ENCODE measurements at regions not wholly inside any gene's neighbourhood (a gene's known extent, or its start where the extent isn't known, plus 50 kb on each side); places are given as distances from the start of the nearest gene placed in this dataset.

- FAIRE-seq, result no peak
- CTCF ChIA-PET, result no interaction called here
- POLR2A ChIA-PET, result no interaction called here
- Histone ChIP-seq H3K36me3 (ENCODE audit: control insufficient read depth in 2 of 2, extremely low read depth in 1 of 2, insufficient read depth in 2 of 2, low read length in 2 of 2) (no peaks in the 10 kb centered on the region), H3K9me1 (replicated peaks; ENCODE audit: control insufficient read depth, extremely low read depth, insufficient read depth, low read length) (no peaks in the 10 kb centered on the region), H4K20me1 (replicated peaks; ENCODE audit: control insufficient read depth, extremely low read depth, insufficient read depth, low read length) (no peaks in the 10 kb centered on the region), H3K79me2 (ENCODE audit: control insufficient read depth, insufficient read depth, low read length) (no peaks in the 10 kb centered on the region), H3K4me3 (replicated peaks in 1 of 3; ENCODE audit: insufficient read depth in 1 of 3, low read depth in 1 of 3, low read length in 3 of 3) (no peak overlapping the region), H3K9ac (replicated peaks; ENCODE audit: extremely low read depth, insufficient read depth, low read length) (no peak overlapping the region), H2AFZ (ENCODE audit: low read depth, low read length) (no peak overlapping the region), H3K4me1 (ENCODE audit: control insufficient read depth, extremely low read depth, insufficient read depth, low read length) (no peaks in the 10 kb centered on the region), H3K9me3 (replicated peaks; ENCODE audit: control insufficient read depth, insufficient read depth, low read length) (no peaks in the 10 kb centered on the region), H3K27ac (ENCODE audit: insufficient read depth, low read depth, low read length) (no peak overlapping the region), H3K27me3 (ENCODE audit: control insufficient read depth in 2 of 2, insufficient read depth in 2 of 2, low read length in 2 of 2) (no peaks in the 10 kb centered on the region), H3K4me2 (ENCODE audit: insufficient read depth, low read length) (no peak overlapping the region)
- DNase-seq (ENCODE audit: low read depth, low spot score), result no peak
- intact Hi-C loops (cut with micrococcal nuclease) (no loop called here), dilution Hi-C loops (cut with MboI; ENCODE audit: extremely low pct_ligation_motif_present, low sequenced_read_pairs) (no loop called here)
- BruUV-seq (replicated peaks), result no TSS peak
- TF ChIP-seq JUN (IDR thresholded peaks at IDR 0.05; ENCODE audit: borderline replicate concordance, insufficient read depth, insufficient read length, low read depth) (no peak), CTCF (IDR thresholded peaks at IDR 0.05; ENCODE audit: extremely low read depth in 1 of 2, insufficient read depth in 1 of 2, low read depth in 1 of 2, low read length in 2 of 2) (no peak), MAX (IDR thresholded peaks at IDR 0.05; ENCODE audit: insufficient read depth, insufficient read length) (no peak), MYC (IDR thresholded peaks at IDR 0.05; ENCODE audit: low read depth, low read length) (no peak), POLR2AphosphoS5 (IDR thresholded peaks at IDR 0.05; ENCODE audit: insufficient read depth, low read depth, low read length) (no peak), EZH2 (IDR thresholded peaks at IDR 0.05; ENCODE audit: borderline replicate concordance, low read depth, low read length, severe bottlenecking) (no peak), GATA2 (IDR thresholded peaks at IDR 0.05; ENCODE audit: insufficient read depth, insufficient read length, low read depth, low read length) (no peak), POLR2A (IDR thresholded peaks at IDR 0.05; ENCODE audit: low read depth, low read length) (no peak), FOS (IDR thresholded peaks at IDR 0.05; ENCODE audit: borderline replicate concordance, insufficient read depth, low read length) (no peak)
Observed at GRCh38 chr14:86772075-86772474, 1220.9 kb downstream of the GALC start.
